ENCODE measurements at regions not wholly inside any gene's neighbourhood (a gene's known extent, or its start where the extent isn't known, plus 50 kb on each side); places are given as distances from the start of the nearest gene placed in this dataset.
"Not testable (repeated sequence)": the region's sequence is repeated elsewhere in the genome, so short reads cannot be mapped to it uniquely, and the experiment has no call there.

DNA sequence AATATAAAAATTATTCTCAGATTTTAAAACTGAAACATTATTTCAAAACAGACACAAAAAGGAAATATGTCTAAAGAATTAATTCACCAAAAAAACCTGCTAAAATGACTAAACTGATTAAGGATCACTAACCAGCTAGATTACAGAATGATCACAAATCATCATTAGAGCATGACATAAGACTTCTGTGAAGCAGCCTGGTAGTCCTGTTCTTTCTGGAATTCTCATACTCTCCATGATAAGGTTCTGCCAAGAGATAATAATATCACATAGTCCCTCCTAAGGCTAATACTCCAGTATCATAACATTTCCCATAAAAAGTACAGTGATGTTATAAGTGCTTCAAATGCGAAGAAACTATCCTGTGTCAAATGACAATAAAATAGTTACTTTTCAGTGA is 1814.9 kb downstream of the SLITRK5 start:
- DNase-seq (ENCODE audit: low spot score in 2 of 2): no peak
- H3K36me3 Mint-ChIP-seq: no peaks in the 10 kb centered on the region
- no peak overlapping the region for H3K27ac Mint-ChIP-seq
- H3K9me3 Mint-ChIP-seq: peaks cover 6 to 8% of the 10 kb centered on the region in 2 donors
- ATAC-seq: no peak

DNA sequence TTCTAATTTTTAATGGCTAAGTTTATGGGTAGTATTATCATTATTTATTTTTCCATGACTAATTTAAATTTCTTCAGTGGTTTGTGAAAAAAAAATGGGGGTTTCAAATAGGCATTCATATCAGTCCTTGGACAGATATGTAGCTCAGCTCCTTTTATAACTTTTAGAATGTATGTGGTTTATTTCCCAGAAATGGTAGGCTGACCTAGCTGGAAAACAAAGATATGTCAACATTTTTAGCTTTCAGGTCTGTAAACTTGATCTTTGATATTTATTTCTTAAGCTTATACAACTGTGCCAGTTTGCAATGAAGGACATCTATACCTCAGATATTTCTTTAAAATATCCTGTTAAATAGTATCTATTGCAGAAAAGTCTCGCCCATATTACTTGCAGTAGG is 1815.5 kb downstream of the SLITRK5 start:
- ATAC-seq: no peak
- Mint-ChIP-seq H3K27ac (no peak overlapping the region), H3K36me3 (no peaks in the 10 kb centered on the region), H3K9me3 (peaks cover 12 to 14% of the 10 kb centered on the region in 2 donors)
- no peak for DNase-seq (ENCODE audit: low spot score in 2 of 2)

- no peak for ATAC-seq
These were observed 1819.5 kb downstream of the SLITRK5 start for GRCh38 chr13:89490661-89491060.

GRCh38 chr13:89496478-89496877 is 1825.3 kb downstream of the SLITRK5 start:
- no peak for DNase-seq (ENCODE audit: low spot score in 2 of 2)
- Mint-ChIP-seq H3K36me3 (peaks cover 0 to 7% of the 10 kb centered on the region in 2 donors), H3K27ac (no peak overlapping the region), H3K9me3 (peaks cover 16 to 27% of the 10 kb centered on the region in 2 donors)
- no peak for ATAC-seq

More at GRCh38 chr13:89490661-89491060, 1819.5 kb downstream of the SLITRK5 start:
- DNase-seq (ENCODE audit: low spot score in 2 of 2): no peak
- Mint-ChIP-seq H3K36me3 (no peaks in the 10 kb centered on the region), H3K27ac (no peak overlapping the region), H3K9me3 (peaks cover 9 to 16% of the 10 kb centered on the region in 2 donors)

GRCh38 chr13:89497658-89498057 is 1826.5 kb downstream of the SLITRK5 start:
- H3K36me3 Mint-ChIP-seq: peaks cover 0 to 7% of the 10 kb centered on the region in 2 donors
- peaks cover 12 to 21% of the 10 kb centered on the region in 2 donors for H3K9me3 Mint-ChIP-seq
- ATAC-seq (no peak), DNase-seq (ENCODE audit: low spot score in 2 of 2) (no peak)
- no peak overlapping the region for H3K27ac Mint-ChIP-seq

- Mint-ChIP-seq H3K9me3 (peaks cover 5 to 11% of the 10 kb centered on the region in 2 donors), H3K27ac (no peak overlapping the region), H3K36me3 (peaks cover 0 to under 1% of the 10 kb centered on the region in 2 donors)
- ATAC-seq (no peak), DNase-seq (ENCODE audit: low spot score in 2 of 2) (no peak)
These were observed 1831.1 kb downstream of the SLITRK5 start for GRCh38 chr13:89502286-89502685.

GRCh38 chr13:89514534-89515312 is 1832.8 kb upstream of the MIR17HG start:
- Mint-ChIP-seq H3K36me3 (peaks cover 0 to 8% of the 10 kb centered on the region in 2 donors), H3K27ac (no peak overlapping the region), H3K9me3 (peaks cover 14 to 24% of the 10 kb centered on the region in 2 donors)
- ATAC-seq: no peak
- DNase-seq (ENCODE audit: low spot score in 2 of 2): no peak

GRCh38 chr13:89515948-89516347 is 1831.5 kb upstream of the MIR17HG start:
- peaks cover 7 to 22% of the 10 kb centered on the region in 2 donors for H3K9me3 Mint-ChIP-seq
- no peak overlapping the region for H3K27ac Mint-ChIP-seq

GRCh38 chr13:89518289-89519077 is 1829.0 kb upstream of the MIR17HG start:
- no peak for DNase-seq (ENCODE audit: low spot score in 2 of 2)
- no peak for ATAC-seq
- no peaks in the 10 kb centered on the region for H3K36me3 Mint-ChIP-seq
- H3K9me3 Mint-ChIP-seq: peaks cover 6 to 14% of the 10 kb centered on the region in 2 donors
- no peak overlapping the region for H3K27ac Mint-ChIP-seq

More at GRCh38 chr13:89515948-89516347, 1831.5 kb upstream of the MIR17HG start:
- DNase-seq (ENCODE audit: low spot score in 2 of 2) (no peak), ATAC-seq (no peak)
- peaks cover 0 to under 1% of the 10 kb centered on the region in 2 donors for H3K36me3 Mint-ChIP-seq

- DNase-seq (ENCODE audit: low spot score in 2 of 2) (no peak), ATAC-seq (no peak)
- Mint-ChIP-seq H3K9me3 (peaks cover 6 to 14% of the 10 kb centered on the region in 2 donors), H3K36me3 (no peaks in the 10 kb centered on the region), H3K27ac (no peak overlapping the region)
These were observed 1827.0 kb upstream of the MIR17HG start for GRCh38 chr13:89520468-89520867.

GRCh38 chr13:89521672-89522071 is 1825.8 kb upstream of the MIR17HG start:
- not testable (repeated sequence) for H3K36me3 Mint-ChIP-seq; DNase-seq (ENCODE audit: low spot score in 2 of 2); ATAC-seq; H3K27ac Mint-ChIP-seq
- peaks cover 6 to 14% of the 10 kb centered on the region in 2 donors for H3K9me3 Mint-ChIP-seq

DNA sequence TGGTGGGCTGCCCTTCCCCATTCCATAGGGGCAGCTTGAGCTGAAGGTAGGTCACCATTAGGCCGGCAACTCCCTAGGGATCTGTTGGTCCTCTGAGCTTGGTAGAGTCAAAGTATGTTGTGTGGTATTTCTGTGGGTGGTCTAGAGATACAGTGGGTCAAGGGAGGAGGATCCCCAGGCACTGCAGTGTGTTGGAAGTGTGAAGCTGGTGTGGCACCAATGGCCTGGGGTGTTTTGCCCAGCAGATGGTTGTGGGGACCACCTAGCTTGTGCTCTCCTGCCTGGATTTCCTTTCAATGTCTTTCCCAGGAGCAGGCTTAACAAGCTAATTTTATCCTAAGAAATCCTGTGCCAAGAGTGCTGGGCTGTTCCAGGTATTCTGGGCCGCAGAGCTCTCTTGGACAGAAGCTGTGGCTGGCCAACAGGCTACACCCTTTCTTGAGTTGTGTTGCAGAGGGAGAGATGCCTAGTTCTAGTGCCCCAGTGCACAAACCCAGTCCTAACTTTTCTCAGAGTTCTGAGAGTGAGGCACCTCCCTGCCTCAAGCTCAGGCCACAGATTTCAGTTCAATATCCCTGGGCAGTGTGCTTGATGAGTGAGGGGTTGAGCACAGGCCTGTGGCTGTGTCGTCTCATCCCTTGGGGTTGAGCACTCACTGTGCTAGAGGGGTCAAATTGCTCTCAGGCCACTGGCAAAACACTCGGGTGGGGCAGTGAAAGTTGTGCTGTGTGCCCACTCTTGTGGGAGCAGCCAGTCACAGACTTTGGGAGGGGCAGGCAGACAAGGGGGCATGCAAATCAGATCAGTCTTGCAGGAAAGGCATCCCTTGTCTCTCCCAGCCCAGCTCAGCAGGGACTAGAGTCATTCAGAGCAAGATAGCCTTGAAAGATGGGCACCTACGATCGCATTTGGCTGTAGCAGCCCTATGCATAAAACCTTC is 1806.1 kb upstream of the MIR17HG start:
- DNase-seq (ENCODE audit: low spot score in 2 of 2): no peak
- no peak overlapping the region for H3K27ac Mint-ChIP-seq
- H3K36me3 Mint-ChIP-seq: peaks cover 0 to 4% of the 10 kb centered on the region in 2 donors
- H3K9me3 Mint-ChIP-seq: peaks cover 0 to 11% of the 10 kb centered on the region in 2 donors
- ATAC-seq: no peak

- Mint-ChIP-seq H3K36me3 (no peaks in the 10 kb centered on the region), H3K9me3 (peaks cover 4 to 17% of the 10 kb centered on the region in 2 donors), H3K27ac (no peak overlapping the region)
- ATAC-seq (no peak), DNase-seq (ENCODE audit: low spot score in 2 of 2) (no peak)
These were observed 1796.5 kb upstream of the MIR17HG start for GRCh38 chr13:89550938-89551337.

GRCh38 chr13:89554801-89555200 is 1792.7 kb upstream of the MIR17HG start:
- ATAC-seq (no peak), DNase-seq (ENCODE audit: low spot score in 2 of 2) (no peak)
- Mint-ChIP-seq H3K36me3 (no peaks in the 10 kb centered on the region), H3K27ac (no peak overlapping the region), H3K9me3 (peaks cover 0 to 13% of the 10 kb centered on the region in 2 donors)

DNA sequence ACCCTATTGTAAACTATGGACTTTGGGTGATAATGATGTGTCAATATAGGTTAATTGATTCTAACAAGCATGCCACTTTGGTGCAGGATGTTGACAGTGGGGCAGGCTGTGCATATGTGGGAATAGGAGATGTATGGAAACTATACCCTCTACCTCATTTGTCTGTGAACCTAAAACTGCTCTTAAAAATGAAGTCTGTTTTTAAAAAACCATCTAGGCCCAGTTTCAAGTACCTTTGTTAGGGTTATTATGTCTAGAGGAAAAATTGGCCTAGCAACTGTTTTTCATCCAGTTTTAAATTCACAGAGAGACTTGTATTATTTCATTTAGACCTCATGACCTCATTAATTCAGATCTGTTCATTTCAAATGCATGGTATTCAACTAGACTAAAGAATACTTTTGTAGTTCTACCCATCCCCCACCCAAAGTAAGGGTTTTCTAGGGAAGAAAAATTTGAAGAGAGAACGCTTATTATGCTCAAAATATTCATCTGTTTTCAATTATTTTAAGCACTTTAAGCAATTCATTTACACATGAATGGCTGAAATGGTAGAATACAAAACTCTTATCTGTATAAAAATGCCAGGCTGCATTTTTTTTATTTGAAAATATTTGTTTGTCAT is 1781.9 kb upstream of the MIR17HG start:
- no peak for DNase-seq (ENCODE audit: low spot score in 2 of 2)
- ATAC-seq: no peak
- Mint-ChIP-seq H3K27ac (no peak overlapping the region), H3K9me3 (peaks cover 0 to 6% of the 10 kb centered on the region in 2 donors), H3K36me3 (no peaks in the 10 kb centered on the region)

DNA sequence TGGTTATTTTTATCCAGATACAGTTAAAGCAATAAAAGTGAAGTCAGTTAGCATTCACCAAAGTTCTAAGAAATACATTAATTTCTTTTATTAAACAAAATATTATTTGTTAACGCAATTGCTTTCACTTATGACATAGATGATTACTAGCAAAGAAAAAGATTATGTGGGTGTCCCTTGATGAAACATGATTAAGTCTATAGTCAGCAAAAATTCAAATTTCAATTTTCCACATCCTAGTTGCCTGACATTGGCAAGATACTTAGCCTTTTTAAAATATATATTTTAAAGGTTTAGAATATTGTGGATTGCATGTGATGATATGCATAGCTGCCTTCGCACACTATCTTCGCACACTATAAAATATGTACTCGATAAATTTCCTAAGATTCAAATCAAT is 1780.5 kb upstream of the MIR17HG start:
- Mint-ChIP-seq H3K36me3 (no peaks in the 10 kb centered on the region), H3K27ac (no peak overlapping the region), H3K9me3 (peaks cover 0 to 10% of the 10 kb centered on the region in 2 donors)
- DNase-seq (ENCODE audit: low spot score in 2 of 2): no peak
- no peak for ATAC-seq
